KMS-11 (cell line): ENCODE measurements at regions not wholly inside any gene's neighbourhood (a gene's known extent, or its start where the extent isn't known, plus 50 kb on each side); places are given as distances from the start of the nearest gene placed in this dataset.
"Not testable (repeated sequence)": the region's sequence is repeated elsewhere in the genome, so short reads cannot be mapped to it uniquely, and the experiment has no call there.

Source experiments
- H2AFZ ChIP-seq: fragments of 200-600 bp; sonication (generic); 2 replicates; pipeline ENCODE4 v1.6.1; 2016; ENCODE audit warnings: antibody characterized with exemption, mixed run types, low read depth
- H3K27ac ChIP-seq: fragments of 200-600 bp; sonication (generic); 2 replicates; pipeline ENCODE4 v1.6.1; 2016; ENCODE audit warnings: mild to moderate bottlenecking, mixed run types
- H3K27me3 ChIP-seq: fragments of 200-600 bp; sonication (generic); 2 replicates; pipeline ENCODE4 v1.6.1; 2017; ENCODE audit warnings: mild to moderate bottlenecking, low read depth, mixed run types, moderate library complexity; ENCODE audit not compliant: insufficient read depth
- H3K36me3 ChIP-seq: fragments of 200-600 bp; sonication (generic); 2 replicates; pipeline ENCODE4 v1.6.1; 2017; ENCODE audit warnings: mild to moderate bottlenecking, mixed run types; ENCODE audit not compliant: insufficient read depth
- H3K4me1 ChIP-seq: fragments of 200-600 bp; sonication (generic); 2 replicates; pipeline ENCODE4 v1.6.1; 2016; ENCODE audit warnings: mild to moderate bottlenecking, low read depth, mixed run types; ENCODE audit not compliant: poor library complexity, severe bottlenecking
- H3K4me2 ChIP-seq: fragments of 200-600 bp; sonication (generic); 2 replicates; pipeline ENCODE4 v1.7.0; 2016; ENCODE audit warnings: mild to moderate bottlenecking, mixed run types
- H3K4me3 ChIP-seq: fragments of 200-600 bp; sonication (generic); IDR thresholded peaks from 2 replicates; pipeline ENCODE4 v1.6.1; 2017; ENCODE audit warnings: low read depth, low read length, mixed read lengths; ENCODE audit not compliant: insufficient read depth
- H3K79me2 ChIP-seq: fragments of 200-600 bp; sonication (generic); 2 replicates; pipeline ENCODE4 v1.6.1; 2016; ENCODE audit warnings: low read depth, mixed run types; ENCODE audit not compliant: insufficient read depth
- H3K9ac ChIP-seq: fragments of 200-600 bp; sonication (generic); 2 replicates; pipeline ENCODE4 v1.6.1; 2016; ENCODE audit warnings: mild to moderate bottlenecking, mixed run types
- H4K20me1 ChIP-seq: fragments of 200-600 bp; sonication (generic); 2 replicates; pipeline ENCODE4 v1.6.1; 2016; ENCODE audit warnings: mild to moderate bottlenecking, mixed run types; ENCODE audit not compliant: insufficient read depth
- TF ChIP-seq, protein P1 (sequence below): fragments of 200-600 bp; sonication (generic); conservative IDR thresholded peaks from 2 replicates; pipeline ENCODE4 v1.6.1; 2017; ENCODE audit warnings: low read depth, mild to moderate bottlenecking, antibody characterized with exemption, low read length, moderate library complexity, mixed read lengths

DNA sequence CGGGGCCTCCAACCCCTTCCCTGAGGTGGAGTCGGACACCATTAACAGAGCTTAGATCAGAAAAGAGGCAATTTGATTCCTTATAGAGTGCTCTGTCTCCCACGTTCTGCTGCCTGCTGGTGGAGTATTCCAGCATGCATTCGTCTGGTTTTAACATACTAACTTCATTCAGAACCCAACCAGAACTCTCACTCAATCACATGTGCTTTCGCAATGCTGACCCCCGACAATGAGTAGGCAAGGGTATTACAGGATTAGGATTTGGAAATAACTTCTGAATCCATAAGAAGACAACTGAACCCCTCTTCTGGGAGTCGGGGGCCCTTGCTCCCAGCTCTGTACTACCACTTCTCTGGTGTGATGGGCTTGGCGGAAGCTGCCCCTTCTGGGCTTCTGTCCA is 55.7 kb upstream of the HABP2 start:
- Histone ChIP-seq H3K27me3 (no peaks in the 10 kb centered on the region), H4K20me1 (no peaks in the 10 kb centered on the region), H2AFZ (no peak overlapping the region), H3K4me1 (no peaks in the 10 kb centered on the region), H3K36me3 (no peaks in the 10 kb centered on the region), H3K79me2 (no peaks in the 10 kb centered on the region), H3K4me3 (no peak overlapping the region), H3K9ac (no peak overlapping the region), H3K27ac (no peak overlapping the region), H3K4me2 (no peak overlapping the region)
- TF ChIP-seq, protein P1, sequence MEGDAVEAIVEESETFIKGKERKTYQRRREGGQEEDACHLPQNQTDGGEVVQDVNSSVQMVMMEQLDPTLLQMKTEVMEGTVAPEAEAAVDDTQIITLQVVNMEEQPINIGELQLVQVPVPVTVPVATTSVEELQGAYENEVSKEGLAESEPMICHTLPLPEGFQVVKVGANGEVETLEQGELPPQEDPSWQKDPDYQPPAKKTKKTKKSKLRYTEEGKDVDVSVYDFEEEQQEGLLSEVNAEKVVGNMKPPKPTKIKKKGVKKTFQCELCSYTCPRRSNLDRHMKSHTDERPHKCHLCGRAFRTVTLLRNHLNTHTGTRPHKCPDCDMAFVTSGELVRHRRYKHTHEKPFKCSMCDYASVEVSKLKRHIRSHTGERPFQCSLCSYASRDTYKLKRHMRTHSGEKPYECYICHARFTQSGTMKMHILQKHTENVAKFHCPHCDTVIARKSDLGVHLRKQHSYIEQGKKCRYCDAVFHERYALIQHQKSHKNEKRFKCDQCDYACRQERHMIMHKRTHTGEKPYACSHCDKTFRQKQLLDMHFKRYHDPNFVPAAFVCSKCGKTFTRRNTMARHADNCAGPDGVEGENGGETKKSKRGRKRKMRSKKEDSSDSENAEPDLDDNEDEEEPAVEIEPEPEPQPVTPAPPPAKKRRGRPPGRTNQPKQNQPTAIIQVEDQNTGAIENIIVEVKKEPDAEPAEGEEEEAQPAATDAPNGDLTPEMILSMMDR: no peak

DNA sequence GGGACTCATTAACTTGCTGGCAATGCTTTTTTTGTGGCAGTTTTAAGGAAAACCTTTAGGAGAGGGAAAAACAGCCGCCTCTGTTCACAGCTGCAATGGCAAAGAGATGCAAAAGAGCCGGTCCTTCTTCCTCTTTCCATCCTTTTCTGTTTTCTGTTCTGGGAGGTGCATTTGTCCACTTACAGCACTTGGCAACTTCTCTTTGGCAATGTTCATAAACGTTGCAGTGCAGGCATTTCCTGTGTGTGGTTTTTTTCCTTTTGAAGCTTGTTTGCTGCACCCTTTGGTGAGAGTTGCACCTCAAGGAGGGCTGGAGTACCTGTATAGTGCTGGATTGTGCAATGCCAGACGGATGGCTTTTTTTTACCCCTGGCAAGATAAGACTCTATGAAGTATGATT is 53.9 kb upstream of the HABP2 start:
- Histone ChIP-seq H3K27ac (no peak overlapping the region), H4K20me1 (no peaks in the 10 kb centered on the region), H3K4me3 (no peak overlapping the region)

DNA sequence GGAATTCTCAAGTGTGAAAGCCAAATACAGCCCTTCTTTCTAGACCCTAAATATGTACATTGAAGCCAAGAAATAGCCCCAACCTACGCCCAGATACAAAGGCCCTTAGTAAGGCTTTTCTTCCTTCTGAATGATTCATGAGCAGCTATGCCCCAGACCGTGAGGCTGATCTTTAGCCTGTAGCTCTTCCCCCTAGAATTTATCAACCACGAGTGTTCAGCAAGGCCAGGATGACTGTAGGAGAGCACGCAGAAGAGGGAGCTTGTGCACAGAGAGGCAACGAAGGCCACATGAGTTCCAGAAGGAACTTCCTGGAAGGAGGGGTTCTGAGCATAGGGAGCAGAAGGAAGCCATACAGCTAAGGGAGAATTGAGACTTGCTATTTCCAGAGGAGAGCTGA is 53.0 kb upstream of the HABP2 start:
- TF ChIP-seq, protein P1: no peak
- H3K4me1 ChIP-seq: no peaks in the 10 kb centered on the region
- H3K9ac ChIP-seq: no peak overlapping the region
- no peak overlapping the region for H3K27ac ChIP-seq
- no peak overlapping the region for H2AFZ ChIP-seq
- no peak overlapping the region for H3K4me2 ChIP-seq
- no peak overlapping the region for H3K4me3 ChIP-seq
- no peaks in the 10 kb centered on the region for H3K36me3 ChIP-seq
- no peaks in the 10 kb centered on the region for H3K79me2 ChIP-seq
- H3K27me3 ChIP-seq: no peaks in the 10 kb centered on the region
- H4K20me1 ChIP-seq: no peaks in the 10 kb centered on the region

More for the DNA sequence above, 53.9 kb upstream of the HABP2 start:
- TF ChIP-seq, protein P1: no peak
- no peaks in the 10 kb centered on the region for H3K36me3 ChIP-seq
- no peaks in the 10 kb centered on the region for H3K27me3 ChIP-seq
- no peaks in the 10 kb centered on the region for H3K4me1 ChIP-seq
- H3K9ac ChIP-seq: no peak overlapping the region
- H3K4me2 ChIP-seq: no peak overlapping the region
- H3K79me2 ChIP-seq: no peaks in the 10 kb centered on the region
- H2AFZ ChIP-seq: no peak overlapping the region

DNA sequence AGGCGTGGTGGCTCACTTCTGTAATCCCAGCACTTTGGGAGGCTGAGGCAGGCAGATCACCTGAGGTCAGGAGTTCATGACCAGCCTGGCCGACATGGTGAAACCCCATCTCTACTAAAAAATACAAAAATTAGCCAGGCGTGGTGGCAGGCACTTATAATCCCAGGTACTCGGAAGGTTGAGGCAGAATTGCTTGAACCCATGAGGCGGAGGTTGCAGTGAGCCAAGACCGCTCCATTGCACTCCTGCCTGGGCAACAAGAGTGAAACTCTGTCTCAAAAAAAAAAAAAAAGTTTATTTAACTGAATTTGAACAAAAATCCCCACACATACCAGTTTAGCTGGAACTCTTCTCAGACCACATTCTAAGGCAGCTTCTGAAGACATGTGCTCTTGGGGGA is 51.8 kb upstream of the HABP2 start:
- not testable (repeated sequence) for H3K36me3 ChIP-seq, H3K9ac ChIP-seq, H3K27ac ChIP-seq, H3K4me3 ChIP-seq, H3K4me2 ChIP-seq, H3K27me3 ChIP-seq, H3K4me1 ChIP-seq, H2AFZ ChIP-seq, H3K79me2 ChIP-seq, H4K20me1 ChIP-seq
